Upper lobe of left lung (tissue), 4 donors: ENCODE measurements at regions not wholly inside any gene's neighbourhood (a gene's known extent, or its start where the extent isn't known, plus 50 kb on each side); places are given as distances from the start of the nearest gene placed in this dataset.

Experiments used
- EP300 ChIP-seq, 4 donors: sonication (generic); formaldehyde crosslinking; IDR thresholded peaks; one replicate each; pipeline ENCODE4 v1.5.1; 2017; ENCODE audit warnings: antibody characterized with exemption in 4 of 4, control low read depth in 2 of 4
- POLR2A ChIP-seq, 4 donors: fragments of 450-650 bp; IDR thresholded peaks; one replicate each; pipeline ENCODE4 v1.5.1; 2016 to 2017; ENCODE audit warnings: antibody characterized with exemption in 4 of 4, mild to moderate bottlenecking in 2 of 4
- TF ChIP-seq, protein P1 (sequence below), 6 experiments: fragments of 450-650 bp in 4 of 6; fragments of 200-600 bp in 2 of 6; sonication (generic) in 2 of 6; IDR thresholded peaks; one replicate each; pipeline ENCODE4 v1.5.1; 2016 to 2019; ENCODE audit warnings: antibody characterized with exemption in 6 of 6

DNA sequence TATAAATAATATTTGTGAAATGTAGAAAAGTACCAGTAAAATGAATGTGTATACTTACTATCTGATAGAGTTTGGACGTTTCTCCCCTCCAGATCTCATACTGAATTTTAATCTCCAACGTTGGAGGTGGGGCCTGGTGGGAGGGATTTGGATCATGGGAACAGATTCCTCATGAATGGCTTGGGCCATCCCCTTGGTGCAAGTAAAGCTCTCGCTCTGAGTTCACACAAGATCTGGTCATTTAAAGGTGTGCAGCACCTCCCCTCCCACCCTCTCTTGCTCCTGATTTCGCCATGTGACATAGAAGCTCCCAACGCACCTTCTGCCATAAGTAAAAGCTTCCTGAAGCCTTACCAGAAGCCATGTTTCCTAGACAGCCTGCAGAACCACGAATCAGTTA is 219.0 kb downstream of the HACE1 start:
- TF ChIP-seq POLR2A (IDR thresholded peaks at IDR 0.05) (no peak), EP300 (IDR thresholded peaks at IDR 0.05) (no peak)
- TF ChIP-seq, protein P1, sequence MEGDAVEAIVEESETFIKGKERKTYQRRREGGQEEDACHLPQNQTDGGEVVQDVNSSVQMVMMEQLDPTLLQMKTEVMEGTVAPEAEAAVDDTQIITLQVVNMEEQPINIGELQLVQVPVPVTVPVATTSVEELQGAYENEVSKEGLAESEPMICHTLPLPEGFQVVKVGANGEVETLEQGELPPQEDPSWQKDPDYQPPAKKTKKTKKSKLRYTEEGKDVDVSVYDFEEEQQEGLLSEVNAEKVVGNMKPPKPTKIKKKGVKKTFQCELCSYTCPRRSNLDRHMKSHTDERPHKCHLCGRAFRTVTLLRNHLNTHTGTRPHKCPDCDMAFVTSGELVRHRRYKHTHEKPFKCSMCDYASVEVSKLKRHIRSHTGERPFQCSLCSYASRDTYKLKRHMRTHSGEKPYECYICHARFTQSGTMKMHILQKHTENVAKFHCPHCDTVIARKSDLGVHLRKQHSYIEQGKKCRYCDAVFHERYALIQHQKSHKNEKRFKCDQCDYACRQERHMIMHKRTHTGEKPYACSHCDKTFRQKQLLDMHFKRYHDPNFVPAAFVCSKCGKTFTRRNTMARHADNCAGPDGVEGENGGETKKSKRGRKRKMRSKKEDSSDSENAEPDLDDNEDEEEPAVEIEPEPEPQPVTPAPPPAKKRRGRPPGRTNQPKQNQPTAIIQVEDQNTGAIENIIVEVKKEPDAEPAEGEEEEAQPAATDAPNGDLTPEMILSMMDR (IDR thresholded peaks at IDR 0.05) = no peak
